GM12873 (cell line): ENCODE measurements at regions not wholly inside any gene's neighbourhood (a gene's known extent, or its start where the extent isn't known, plus 50 kb on each side); places are given as distances from the start of the nearest gene placed in this dataset.

Experiments
- TF ChIP-seq, protein P1 (sequence below): IDR thresholded peaks from 2 replicates; pipeline ENCODE4 v1.5.1; 2012; ENCODE audit warnings: low read depth, mild to moderate bottlenecking, moderate library complexity, low read length, control low read depth; ENCODE audit not compliant: insufficient read depth; ENCODE audit errors: missing control alignments

DNA sequence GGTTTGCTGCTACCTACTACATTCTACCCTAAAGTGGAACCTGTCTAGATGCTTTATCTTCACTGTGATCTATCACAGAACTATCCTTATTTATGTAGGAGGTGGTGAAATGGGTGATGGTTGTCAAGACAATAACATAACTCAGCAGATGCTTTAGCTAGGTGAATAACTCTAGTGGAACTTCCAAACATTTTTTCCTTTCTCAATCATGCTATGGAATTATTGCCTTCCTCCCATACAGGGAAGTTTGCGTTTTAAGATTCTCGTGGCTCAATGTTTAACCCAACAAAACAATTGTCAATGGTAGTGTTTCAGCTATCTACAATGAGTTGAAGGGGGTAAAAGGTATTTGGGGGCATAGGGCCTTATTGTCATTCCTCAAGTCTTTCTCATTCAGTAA, 82.6 kb upstream of the GLI2 start:
- TF ChIP-seq, protein P1, sequence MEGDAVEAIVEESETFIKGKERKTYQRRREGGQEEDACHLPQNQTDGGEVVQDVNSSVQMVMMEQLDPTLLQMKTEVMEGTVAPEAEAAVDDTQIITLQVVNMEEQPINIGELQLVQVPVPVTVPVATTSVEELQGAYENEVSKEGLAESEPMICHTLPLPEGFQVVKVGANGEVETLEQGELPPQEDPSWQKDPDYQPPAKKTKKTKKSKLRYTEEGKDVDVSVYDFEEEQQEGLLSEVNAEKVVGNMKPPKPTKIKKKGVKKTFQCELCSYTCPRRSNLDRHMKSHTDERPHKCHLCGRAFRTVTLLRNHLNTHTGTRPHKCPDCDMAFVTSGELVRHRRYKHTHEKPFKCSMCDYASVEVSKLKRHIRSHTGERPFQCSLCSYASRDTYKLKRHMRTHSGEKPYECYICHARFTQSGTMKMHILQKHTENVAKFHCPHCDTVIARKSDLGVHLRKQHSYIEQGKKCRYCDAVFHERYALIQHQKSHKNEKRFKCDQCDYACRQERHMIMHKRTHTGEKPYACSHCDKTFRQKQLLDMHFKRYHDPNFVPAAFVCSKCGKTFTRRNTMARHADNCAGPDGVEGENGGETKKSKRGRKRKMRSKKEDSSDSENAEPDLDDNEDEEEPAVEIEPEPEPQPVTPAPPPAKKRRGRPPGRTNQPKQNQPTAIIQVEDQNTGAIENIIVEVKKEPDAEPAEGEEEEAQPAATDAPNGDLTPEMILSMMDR = no peak

DNA sequence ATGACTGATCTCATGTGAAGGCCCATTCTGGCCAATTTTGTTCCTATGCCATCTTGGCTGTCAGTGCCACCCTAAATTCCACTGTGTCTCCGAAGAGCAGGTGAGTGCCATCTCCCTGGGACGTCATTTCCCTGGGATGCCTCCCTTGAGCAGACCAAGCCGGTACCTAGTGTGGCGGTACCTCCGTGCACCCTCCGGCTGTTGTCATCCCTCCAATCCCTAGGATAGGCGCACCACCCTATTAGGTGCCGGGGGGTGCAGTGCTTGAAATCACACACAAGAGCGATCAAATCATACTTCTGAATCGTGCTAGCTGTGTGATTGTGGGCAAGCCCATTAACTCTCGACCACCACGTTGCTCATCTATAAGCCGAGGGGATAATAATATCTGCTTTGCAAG, 81.8 kb upstream of the GLI2 start:
- TF ChIP-seq, protein P1 = no peak

DNA sequence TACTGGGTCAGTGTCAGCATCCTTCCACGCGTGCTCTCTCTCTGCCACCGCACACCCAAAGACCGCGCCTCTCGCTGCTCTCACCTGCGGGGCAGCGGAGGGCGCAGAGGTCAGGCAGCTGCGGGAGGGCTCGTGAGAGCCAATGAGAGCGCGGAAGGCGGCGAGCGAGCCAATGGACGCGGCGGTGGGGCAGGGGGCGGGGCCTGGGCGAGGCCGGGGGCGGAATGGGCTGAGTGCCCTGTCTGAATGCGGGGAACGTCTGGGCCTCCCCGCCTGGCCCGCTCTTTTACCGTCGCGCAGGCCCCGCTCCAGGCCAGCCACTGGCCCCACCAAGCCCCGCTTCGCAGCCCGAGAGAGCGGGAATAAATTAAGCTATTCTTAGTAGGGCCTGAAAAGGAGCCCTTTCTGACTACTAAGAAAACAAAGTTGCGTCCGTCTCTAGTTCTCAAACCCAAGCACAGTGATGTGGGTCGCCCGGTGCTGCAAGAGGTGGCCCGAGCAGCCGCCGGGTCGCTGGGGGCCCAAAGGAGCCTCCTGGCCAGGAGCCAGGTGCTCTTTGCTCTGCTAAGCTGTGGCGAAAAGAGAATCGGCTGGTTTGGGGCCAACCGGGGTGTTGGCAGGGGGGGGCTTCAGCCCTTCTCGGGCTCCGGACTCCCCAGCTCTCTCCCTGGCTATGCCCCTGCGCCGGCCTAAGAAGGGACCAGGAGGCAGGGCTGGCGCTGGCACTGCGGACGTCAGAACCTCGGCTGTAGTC, 81.1 kb upstream of the GLI2 start:
- TF ChIP-seq, protein P1 = no peak

DNA sequence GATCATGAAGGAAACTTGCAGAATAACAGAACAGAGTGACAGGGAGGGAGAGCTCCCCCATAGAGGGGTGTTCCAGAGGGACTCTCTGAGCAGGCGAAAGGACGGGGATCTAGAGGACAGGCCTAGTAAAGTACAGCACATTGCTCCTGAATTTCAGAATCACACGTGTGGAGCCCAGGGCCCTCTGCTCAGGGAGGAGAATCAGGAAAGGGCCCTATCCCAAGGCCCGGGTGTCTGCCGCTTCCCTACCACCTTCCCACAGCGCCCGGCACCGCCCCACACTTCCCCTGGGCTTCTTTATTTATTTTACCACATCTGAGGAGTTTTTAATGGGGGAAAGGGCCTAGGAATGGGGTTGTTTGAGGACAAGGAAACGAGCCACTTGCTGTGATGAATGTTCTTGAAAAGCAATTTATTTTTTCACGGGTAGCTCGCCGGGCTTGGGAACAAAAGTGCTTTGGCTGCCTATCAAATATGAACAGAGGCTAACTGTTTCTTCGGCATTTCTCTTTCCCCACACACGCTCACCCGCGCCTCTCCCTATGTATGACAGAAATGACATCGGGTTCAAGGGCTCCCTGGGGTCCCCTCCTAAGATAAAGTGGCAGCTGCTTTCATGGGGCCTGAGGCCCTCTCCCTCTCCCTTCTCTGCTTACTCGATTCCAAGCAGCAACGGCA, 79.3 kb upstream of the GLI2 start:
- TF ChIP-seq, protein P1 = no peak

DNA sequence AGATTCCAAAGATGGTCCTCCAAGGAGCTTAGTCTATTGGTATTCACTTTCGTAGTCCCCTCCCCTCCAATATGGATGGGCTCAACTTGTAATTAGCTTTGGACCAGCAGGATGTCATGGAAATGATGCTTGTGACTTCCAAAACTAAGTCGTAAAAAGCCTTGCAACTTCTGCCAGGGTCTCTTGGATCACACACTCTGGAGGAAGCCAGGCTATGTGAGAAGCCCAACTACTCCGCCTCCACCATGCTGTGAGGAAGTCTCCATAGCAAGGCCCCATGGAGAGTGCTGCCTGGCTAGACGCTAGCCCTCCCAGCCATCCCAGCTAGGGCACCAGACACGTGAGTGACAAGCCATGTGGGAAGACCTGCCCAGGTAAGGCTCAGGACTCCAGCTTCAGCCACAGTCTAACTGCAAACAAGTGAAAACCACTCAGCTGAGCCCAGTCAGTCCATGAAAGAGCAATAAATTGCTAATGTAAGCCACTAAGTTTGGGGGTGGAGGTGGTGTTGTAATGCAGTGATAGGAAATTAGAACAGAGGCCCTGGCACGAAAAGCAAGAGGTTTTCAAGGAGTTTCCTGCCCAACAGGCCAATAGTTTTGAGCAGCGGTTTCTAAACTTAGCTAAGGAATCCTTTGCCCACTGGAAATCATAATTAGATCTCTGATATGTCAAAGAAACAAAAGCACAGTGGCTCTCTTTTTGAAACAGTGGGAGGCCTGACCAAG, 77.5 kb upstream of the GLI2 start:
- TF ChIP-seq, protein P1 = no peak

DNA sequence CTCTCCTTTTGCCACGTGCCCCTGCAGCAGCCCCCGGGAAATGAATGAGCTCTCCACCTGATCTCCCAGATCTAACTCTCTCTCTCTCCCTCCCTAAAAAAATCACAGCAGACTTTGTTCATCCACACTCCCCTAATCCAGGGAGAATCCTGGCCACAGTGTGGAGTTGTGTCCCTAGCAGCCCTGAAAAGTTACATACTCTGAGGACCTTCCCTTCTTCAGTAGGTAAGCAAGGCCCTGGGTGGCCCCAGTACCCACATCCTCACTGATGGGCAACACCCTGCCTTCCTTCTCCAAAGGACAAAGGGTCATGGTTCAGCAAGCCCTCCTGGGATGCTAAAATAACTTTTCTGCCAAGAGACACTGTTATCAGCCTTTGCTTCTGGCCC, 76.9 kb upstream of the GLI2 start:
- TF ChIP-seq, protein P1 = no peak
